T-helper 2 cell (primary cell): ENCODE measurements at regions not wholly inside any gene's neighbourhood (a gene's known extent, or its start where the extent isn't known, plus 50 kb on each side); places are given as distances from the start of the nearest gene placed in this dataset.

Experiments
- DNase-seq, 5 experiments: peaks; one replicate each; pipeline versions ENCODE4 v3.0.0 to v3.0.0-alpha.2; 2012 to 2022

DNA sequence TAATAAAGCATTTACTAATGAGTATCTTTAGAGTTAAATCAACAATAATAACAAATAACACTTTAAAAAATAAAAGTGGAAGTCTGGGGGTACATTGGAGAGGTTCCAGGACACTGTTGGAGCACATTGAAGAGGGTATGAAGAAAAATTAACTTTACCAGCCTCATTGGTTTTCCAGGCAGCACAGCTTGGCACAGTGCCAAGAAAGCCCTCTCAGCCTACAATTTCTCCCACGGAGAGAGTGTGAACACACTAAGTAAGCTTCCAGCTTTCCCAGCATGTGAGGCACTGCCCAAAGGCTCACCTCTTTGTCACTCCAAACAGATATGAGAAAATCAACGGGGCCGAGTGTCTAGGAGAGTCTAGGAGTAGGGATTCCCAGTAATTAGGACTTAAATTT is 1912.8 kb upstream of the NUDT12 start:
- DNase-seq, result no peak

DNA sequence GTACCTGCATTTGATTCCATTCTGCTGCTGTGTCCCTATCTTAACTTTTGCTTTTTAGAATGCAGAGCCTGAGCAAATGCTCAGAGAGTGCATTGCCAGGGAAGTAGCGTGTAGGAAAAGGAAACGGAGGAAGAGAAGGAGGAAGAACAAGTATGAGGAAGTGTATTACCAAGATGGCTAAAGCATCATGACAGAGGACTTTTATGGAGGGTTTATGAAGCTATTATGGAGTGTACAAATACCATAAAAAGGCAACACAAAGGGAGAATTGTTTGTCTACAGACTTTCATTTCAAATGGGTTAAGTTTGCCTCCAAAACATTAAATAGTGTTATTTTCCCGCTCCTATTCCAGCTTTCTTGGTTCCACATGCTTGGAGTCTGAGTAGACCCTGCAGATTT is 1899.8 kb upstream of the NUDT12 start:
- no peak for DNase-seq

DNA sequence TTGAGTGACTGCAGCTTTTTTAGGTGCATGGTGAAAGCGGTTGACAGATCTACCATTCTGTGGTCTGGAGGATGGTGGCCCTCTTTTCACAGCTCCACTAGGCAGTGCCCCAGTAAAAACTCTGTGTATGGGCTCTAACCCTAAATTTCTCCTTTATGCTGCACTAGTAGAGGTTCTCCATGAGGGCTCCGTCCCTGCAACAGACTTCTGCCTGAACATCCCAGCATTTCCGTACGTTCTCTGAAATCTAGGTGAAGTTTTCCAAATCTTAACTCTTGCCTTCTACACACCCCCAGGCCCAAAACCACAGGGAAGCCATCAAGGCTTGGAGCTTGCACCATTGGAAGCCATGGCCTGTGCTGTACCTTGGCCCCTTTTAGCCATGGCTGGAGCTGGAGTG is 1898.1 kb upstream of the NUDT12 start:
- DNase-seq, result no peak

DNA sequence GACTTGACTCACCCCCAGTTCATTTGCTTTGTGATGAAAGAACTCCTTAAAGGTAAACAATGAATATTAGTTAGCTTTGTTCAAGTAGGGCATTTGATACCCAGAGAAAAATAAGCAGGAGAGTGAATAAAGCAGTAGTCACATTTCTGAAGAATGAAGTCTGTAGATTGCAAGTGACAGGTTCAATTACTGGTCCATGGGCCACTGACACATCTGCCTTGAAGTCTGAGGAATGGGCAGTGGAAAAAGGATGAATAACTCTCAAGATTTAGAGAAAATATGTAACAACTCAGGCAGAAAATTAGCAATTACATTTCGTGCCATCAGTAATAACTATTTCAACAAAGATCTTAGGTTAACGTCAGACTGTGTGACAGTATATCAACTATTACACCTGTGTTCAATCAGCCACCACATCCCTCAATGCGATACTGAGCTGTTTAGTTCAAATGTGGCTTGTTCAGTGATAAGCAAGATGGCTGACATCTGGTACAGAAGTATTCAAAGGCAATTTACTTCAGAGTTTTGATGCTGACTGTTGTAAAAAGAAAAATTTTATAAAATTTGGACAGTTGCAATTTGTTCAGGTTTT is 1890.7 kb upstream of the NUDT12 start:
- no peak for DNase-seq

DNA sequence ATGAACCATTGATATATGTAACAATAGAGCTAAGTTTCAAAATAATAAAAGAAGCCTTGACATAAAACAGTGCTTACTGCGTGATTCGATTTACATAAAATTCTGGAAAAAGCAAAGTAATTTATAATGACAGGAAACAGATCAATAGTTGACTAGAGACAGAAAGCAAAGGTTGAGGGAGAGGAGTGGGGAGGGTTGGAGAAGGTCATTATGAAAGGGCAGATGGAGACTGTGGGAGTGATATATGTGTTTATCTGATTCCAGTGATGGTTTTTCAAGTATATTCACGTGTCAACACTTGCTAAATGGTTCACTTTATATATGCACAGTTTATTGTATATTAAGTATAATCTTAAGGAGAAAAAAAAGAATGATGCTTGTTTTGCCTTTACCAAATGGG is 1885.7 kb upstream of the NUDT12 start:
- DNase-seq, result no peak

DNA sequence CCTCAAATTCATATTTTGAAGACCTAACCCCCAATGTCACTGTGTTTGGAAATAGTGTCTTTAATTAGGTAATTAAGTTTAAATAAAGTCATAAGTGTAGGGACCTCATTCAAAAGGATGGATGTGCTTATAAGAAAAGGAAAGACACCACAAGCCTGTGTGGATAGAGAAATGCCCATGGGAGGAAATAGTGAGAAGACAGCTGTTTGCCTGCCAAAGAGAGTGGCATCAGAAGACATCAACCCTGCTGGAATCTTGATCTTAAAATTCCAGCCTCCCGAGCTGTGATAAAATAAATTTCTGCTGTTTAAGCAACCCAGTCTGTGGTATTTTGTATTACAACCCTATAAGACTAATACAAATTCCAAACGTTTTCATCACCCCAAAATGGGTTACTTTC is 1867.9 kb upstream of the NUDT12 start:
- DNase-seq, result no peak

DNA sequence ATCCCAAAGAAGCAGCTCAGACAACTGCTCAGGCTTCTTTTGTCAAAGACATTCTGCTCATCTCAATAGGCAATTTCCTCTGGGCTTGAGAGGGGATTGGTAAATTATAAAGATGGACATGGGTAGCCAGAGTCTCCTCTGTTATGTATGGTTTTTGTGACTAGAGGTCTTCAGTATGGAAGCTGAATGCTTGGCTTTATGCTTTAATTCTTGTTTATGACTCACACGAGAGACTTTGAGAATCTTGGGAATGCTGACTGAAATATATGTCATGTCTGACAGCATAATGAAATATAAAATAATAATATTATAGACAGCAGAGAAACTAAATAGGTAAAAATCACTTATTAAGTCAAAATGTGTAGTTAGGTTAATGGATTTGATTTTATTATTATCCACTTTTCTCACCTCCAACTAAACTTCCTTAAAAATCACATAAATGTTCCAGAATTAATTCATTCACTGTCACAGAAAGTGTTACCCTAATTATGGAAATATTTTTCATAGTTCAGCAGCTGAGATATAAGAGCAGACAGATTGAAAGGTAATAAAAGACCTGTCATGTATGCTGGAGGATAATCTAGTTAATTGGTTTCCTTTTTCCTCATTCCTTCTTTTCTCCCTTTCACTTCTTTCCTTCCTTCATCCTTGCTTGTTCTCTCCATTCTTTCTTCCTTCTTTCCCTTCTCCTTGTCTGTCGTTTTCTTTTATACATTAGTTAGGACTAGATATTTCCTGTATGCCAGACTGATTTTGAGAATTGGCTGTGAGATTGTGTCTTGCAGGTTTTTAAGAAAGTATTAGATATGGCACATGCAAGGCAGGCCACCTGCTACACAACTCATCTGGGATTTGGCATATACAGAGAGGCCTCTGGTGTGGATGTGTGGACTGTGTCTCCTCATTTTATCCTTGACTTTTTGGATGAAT is 1866.1 kb upstream of the NUDT12 start:
- DNase-seq, result no peak

DNA sequence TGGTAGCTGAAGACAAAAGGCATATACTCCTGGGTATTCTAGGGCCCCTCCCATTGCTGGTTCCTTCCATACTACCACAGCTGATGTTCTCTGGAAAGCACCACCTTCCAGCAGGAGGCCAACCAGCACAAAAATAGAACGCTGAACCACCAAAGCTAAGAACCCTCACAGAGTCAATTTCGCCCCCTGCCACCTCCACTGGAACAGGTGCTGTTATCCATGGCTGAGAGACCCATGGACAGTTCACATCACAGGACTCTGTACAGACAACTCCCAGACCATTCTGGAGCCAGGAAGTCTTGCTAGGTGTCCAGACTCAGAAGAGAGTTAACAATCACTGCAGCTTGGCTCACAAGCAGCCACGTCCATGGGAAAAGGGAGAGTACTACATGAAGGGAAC is 1851.5 kb upstream of the NUDT12 start:
- no peak for DNase-seq

DNA sequence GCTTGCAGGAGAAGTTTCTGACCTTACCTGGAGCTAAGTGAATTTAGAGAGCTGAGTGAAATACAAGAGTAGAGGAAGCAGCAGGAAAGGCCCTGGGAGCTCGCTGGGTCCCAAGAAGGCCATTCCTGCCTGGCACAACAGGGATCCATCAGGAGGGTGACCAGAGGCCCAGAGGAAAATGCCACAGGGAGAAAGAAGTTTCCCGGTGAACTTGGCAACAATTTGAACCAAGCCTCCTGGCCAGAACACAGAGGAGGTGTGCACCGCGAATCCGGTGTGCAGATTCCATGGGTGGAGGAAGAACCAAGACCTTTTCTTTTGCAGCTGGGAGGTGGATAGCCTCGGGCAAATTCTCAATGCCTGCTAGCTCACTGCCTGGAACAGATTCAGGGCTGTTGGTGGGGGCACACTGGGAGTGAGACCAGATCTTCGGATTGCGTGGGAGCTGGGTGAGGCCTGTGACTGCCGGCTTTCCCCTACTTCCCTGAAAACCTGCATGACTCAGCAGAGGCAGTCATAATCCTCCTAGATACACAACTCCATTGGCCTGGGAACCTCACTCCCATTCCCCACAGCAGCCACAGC is 1850.9 kb upstream of the NUDT12 start:
- DNase-seq, result no peak

DNA sequence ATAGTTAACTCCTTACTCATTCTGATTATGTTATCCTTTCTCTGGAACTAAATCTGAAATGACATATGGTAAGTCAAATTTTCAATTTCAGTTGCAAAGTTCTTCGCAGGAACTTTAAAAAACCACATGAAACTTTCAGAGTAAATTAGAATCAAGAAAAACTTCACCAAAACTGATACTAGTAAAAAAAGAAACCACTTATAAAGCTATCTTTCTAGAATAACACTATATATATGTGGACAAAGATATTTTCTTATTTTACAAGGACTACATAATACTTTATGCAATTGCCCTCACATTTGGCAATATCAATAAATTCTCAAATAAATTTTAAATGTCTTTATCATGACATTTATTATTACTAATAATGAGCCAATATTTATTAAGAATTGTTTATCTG is 1847.1 kb upstream of the NUDT12 start:
- peak in 1 of 5 experiments; percentile 39 for DNase-seq

DNA sequence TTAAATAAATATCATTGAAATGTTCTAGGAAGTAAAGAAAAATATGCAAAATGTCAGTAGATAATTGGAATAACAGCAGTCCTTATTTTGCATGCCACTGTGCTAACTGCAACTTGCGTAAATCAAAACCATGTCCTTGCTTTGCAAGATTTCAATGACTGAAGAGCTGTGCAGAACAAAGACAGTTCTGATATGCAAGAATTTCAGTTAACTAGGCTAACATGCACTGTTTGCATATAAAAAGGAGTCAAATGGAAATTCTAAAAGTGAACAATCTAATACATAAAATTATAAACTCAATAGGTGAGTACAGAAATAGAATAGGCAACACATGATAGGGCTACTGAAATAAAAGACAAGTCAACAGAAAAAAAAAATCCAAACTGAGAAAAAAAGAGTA is 1844.6 kb upstream of the NUDT12 start:
- DNase-seq, result no peak

DNA sequence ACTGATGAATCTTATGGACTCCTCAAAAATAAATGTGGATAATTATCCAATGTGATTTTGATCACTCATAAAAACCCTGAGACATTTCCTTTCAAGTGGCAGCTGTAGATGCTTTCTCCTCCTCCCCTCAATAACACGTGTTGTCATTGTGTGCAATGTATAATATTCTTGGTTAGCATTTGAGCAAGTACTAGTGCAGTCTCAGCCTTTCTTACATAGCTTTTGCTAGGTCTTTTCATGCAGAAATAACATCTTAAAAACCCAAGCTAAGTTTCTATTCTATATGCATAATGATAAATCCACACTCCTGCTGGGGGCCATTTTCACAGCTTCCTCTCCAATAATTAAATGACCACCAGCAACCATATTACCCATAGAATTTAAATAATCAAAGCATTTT is 1835.2 kb upstream of the NUDT12 start:
- no peak for DNase-seq

DNA sequence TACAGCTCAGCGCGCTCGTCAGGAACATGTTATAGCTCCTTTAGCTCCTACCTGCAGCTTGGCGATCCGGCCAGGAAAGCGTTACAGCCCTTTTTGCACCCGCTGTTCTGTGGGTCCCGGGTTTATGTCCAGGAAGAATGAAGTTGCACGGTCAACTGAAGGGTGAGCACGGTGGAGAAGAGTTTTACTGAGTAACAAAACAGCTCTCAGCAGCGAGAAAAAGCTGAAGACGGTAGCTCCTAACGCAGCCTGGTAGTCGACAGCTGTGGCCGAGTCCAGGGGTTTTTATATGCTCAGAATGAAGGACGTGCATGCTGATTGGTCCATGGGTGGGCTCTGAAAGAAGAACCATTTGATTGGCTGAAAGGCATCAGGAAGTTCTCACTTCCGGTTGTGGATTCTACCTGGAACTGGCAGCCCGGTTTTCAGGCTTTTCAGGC is 1830.1 kb upstream of the NUDT12 start:
- no peak for DNase-seq

DNA sequence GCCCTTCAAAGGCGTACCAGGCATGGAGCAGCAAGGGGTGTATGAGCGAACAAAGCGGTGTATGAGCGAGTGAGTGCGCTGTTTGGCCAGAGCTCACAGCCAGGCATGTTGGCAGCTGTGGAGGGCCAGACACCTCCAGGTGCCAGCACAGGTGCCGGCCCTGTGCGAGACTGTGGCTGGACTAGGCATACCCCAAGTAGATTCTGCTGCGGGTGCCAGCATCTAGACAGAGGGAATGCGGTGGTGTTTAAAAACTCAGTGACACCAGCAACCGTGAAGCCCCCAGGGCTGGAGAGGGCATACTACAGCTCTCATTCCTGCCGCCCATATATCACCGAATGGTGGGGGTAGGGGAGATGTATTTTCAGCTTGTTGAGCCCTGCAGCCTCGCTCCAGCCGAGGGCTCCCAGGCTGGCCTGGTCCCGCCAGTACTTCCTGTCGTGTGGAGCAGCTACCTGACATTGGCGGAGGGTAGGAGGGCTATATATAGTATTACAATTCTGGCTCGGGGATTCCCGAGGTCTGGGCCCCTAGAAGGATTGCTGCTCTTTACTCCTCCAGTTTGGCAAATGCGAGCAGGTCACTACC is 1829.6 kb upstream of the NUDT12 start:
- DNase-seq, result no peak

DNA sequence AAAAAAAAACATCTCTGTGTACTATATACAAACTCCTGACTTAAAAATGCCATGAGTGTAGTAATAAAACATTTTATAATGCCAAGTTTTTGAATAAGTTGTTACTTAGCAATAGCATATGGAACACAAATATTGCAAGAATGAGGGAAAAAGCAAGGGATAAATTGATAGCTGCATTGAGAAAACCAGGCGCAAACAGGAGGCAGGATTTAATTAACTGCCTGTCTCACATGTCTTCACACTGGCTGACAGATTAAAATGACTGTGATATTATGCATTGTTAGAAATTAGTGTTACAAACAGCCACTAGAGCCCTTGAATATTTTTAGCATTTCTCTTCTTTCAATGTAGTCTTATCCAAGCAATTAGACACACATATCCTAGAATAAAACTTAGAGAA is 1817.5 kb upstream of the NUDT12 start:
- no peak for DNase-seq

DNA sequence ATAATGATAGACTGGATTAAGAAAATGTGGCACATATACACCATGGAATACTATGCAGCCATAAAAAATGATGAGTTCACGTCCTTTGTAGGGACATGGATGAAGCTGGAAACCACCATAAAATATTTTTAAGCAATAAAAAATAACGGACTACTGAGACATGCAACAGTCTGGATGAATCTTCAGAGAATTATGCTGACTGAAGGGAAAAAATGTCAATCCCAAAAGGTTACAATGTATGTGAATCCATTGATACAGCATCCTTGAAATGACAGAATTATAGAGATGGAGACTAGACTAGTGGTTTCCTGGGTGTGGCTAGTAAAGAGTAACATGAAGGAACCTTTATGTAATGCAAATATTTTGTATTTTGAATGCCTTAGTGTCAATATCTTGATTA is 1808.6 kb upstream of the NUDT12 start:
- no peak for DNase-seq

DNA sequence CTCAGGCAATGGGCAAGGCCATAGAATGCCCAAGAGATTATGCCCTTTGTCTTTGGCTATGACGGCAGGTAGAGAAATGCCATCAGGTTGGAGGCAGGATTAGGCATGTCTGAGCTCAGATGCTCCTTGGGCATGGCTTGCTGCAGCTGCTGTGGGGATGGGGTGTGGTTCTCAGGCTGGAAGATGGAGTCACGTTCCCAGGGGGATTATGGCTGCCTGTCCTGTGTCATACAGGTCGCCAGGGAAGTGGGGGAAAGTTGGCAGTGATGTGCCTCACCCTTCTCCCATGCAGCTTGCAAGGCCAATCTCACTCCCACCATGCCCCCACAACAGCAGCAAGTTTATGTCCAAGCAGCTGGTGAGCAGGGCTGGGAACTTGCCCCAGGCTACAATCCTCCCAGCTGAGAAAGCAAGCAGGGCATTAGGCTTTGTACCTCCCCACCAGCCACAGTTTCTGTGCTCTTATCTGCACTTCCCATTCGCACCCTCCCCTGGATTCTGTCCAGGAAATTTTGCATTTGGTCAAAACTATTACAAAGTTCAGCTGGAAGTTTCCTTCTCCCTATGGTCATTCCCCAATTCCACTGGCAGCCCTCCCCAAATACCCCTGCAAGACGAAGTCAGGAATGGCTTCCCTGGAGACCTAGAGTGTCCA is 1788.0 kb upstream of the NUDT12 start:
- no peak for DNase-seq

DNA sequence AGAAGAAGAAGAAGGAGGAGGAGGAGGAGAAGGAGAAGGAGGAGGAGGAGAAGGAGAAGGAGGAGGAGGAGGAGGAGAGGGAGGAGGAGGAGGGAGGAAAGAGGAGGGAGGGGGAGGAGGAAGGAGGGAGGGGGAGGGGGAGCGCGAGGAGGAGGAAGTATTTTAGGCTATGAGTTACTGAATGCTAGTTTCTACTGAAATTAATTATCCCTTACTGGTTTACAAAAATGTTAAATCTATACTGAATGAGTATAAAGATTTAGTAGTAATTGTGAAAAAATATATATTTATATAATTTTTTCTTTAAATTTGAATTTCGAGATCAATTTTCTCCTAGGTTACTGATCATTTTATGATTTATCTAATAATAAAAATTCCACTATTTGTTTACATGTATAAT is 1769.0 kb upstream of the NUDT12 start:
- DNase-seq, result no peak

DNA sequence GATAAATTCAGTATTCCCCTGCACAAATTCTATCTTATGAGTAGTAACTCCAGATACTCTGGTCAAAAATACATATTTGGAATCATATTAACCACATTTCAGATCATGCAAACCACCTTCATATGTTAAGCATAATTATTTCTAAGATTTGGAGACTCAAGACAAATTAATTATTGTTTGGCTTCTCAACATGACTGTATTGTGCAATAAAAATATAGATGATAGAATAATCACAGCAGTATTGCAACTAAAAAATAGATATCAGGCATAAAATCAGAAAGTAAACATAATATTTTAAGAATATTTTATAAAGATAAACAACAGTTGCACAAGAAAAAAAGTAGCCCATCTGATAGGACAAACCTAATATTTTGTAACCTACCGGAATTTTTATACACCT is 1767.6 kb upstream of the NUDT12 start:
- no peak for DNase-seq

DNA sequence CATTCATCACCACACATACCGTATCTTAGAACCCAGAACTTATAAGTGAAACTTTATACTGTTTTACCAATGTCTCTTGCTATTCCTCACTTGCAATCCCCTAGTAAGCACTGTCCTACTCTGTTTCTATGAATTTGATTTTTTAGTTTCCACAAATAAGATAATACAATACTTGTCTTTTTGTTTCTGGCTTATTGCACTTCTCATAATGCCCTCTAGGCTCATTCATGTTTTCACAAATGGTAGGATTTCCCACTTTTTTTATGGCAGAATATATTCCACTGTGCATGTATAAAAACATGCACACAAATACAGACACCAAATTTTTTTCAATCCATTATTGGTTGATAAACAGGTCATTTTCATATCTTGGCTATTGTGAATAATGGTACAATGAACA is 1742.3 kb upstream of the NUDT12 start:
- DNase-seq, result no peak

DNA sequence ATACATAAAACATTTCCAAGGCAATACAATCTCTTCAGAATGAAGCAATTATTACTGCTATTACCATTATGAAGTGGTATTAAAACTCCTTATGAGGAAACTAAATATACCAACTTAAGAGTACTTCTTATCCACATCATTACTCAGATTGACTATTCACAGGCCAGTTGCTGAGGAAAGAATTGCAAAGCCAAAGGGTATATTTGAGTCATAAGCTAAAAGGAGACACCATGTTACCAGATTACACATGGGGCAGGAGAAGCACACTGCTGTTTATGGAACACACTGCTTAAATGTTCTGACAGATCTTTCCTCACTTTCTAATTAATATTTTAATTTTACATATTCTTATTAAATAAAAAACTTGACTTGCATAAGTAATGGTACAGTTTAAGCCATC is 1726.4 kb upstream of the NUDT12 start:
- no peak for DNase-seq

DNA sequence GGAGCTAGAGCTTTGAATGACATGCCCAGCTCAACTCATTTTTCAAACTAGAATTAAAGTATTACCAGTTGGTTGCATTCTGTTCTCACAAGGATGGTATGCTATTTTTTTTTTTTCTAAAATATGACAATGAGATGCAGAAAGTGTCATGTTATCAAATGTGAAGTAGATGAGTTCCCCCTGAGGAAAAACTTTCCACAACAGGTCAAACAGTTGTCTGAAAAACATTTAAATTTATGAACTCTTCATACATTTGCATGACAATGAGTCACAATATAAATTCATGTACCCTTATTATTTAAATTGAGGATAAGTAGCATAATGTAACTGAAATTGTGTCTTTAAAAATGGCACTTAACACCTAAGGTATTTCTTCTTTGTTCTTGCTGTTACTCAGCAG is 1720.5 kb upstream of the NUDT12 start:
- no peak for DNase-seq

DNA sequence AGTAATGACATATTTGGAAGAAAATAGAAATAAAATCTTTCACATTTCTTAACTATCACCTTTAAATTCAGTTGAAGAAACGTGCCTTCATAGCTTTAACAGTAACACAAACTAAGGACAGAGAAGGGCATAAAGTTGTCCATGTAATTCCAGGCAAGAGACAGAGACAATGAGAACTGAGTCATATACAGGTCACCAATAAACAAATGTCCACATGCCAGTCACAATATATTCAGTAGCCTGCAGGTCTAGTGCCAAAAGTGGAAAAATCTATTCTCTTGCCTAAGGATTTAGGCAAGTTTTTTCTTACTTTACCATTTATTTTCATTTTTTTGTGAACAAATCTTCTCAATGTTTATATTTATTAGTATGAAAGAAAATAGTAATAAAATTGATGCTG is 1711.5 kb upstream of the NUDT12 start:
- no peak for DNase-seq
